Iris pigment epithelial cell (primary cell): ENCODE measurements at regions not wholly inside any gene's neighbourhood (a gene's known extent, or its start where the extent isn't known, plus 50 kb on each side); places are given as distances from the start of the nearest gene placed in this dataset.
A peak's percentile ranks its signal among the peaks of the same experiment; 100 is the strongest.

Source experiments
- DNase-seq: peaks from one replicate; pipeline ENCODE4 v3.0.0-alpha.2; 2011; ENCODE audit warnings: low read depth

DNA sequence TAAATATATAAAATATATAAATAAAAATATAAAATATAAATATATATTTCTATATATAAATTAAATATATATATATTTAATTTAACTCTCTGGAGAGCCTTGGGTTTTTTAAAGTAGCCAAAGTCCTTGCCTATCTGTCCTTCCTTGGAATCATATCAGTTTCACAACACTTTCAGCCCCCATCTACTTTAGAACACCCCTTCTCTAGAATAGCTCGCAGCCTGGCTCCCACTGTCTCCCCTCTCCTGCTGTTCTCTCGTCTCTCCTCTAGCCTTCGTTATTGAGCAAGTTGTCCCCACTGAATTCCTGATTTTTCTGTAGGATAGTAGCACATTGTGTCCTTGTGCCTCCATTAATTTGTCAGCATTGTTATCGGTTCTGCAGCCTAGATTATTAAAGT, 677.0 kb downstream of the RNF144A start:
- DNase-seq, result no peak

DNA sequence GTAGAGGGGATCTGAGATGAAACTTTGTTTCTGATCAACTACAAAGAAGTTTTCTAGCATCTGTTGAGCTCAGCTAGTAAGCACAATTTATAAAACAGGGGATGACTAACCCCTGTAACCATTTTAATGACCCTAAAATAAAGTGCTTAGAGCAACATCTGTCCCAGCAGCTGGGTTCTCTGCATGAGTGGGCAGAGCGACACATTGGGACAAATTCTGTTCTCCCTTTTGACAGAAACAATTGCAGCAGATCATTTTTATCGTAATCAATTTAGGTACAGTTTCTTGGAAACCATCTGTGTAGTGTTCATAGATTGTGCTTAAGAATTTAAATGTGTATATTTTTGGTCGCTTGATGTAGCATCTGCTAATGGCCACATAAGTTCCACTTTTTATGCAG, 678.0 kb downstream of the RNF144A start:
- no peak for DNase-seq

- no peak for DNase-seq
Observed at GRCh38 chr2:7598402-7598801, 681.2 kb downstream of the RNF144A start.

GRCh38 chr2:7599462-7600258, 682.4 kb downstream of the RNF144A start:
- DNase-seq, result no peak

DNA sequence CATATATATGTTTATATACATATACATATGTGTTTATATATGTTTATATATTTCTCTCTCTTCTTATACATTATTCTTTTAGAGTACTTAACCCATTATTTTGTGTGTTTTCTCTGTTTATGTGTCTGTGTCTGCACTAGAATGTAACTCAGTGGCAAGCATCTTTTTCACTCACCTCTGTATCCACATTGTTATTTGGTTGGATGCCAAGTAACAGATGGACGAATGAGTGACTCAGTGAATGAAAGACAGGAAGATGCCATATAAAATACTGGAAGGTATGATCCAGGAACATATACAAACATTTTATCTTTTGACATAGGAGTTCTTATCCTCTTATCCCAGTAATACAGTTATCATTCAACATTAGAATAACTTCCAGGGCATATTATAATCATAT, 684.8 kb downstream of the RNF144A start:
- no peak for DNase-seq

DNA sequence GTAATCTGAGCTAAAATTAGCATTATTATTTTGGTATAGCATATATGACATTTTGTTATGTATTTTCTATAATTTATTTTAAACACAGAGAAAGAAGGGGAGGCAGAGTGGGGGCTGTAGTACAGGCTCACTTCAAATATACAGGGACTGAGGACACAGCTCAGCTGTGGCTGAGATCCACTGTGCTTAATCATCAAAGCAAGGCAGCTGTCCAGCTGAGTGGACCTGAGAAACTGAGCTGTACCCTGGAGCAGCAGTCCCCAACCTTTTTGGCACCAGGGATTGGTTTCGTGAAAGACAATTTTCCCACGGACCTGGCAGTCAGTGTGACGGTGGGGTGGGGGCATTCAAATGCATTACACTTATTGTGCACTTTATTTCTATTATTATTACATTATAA, 687.2 kb downstream of the RNF144A start:
- no peak for DNase-seq

GRCh38 chr2:7607441-7608173, 690.4 kb downstream of the RNF144A start:
- no peak for DNase-seq

DNA sequence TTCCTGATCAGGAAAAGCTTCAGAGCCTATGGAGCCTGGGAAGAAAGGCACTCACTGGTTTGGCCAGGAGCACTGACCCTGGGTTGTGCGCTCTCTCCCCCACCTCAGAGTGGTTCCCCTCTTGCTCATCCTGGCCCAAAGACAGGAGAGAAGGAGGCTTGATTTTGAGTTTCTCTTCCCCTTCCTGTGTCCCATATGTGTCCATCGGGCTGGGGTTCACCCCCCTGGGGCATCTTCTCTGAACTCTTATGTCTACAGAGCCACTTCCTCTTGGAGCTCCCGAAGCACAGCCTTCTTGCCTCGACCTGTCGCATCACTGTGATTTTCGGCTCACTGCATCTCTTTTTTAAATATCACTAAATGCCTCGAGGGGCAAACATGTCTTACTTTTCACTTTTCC, 692.3 kb downstream of the RNF144A start:
- no peak for DNase-seq

GRCh38 chr2:7609974-7610373, 692.8 kb downstream of the RNF144A start:
- DNase-seq, result no peak

GRCh38 chr2:7611750-7612149, 694.5 kb downstream of the RNF144A start:
- no peak for DNase-seq

GRCh38 chr2:7612969-7613368, 695.8 kb downstream of the RNF144A start:
- DNase-seq, result peak; percentile 15

GRCh38 chr2:7613831-7614230, 696.6 kb downstream of the RNF144A start:
- DNase-seq, result no peak

DNA sequence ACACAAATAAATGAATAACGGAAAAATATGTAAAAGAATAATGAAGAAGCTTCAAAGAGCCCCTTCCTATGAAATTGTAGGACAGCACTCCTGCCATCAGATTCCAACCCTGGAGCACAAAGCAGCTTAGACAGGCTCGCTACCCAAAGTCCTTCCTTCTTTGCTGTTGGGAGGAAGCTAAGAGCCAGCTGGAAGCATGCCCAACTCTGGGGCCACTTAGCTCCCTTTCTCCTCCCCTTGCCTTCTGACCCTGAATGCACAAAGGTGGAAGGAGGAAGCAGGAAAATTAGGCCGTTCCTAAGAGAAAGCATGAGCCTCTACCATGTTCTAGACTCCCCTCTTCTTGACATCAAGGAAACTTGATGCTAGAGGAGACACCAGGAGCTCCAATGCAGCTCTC, 700.8 kb downstream of the RNF144A start:
- no peak for DNase-seq

DNA sequence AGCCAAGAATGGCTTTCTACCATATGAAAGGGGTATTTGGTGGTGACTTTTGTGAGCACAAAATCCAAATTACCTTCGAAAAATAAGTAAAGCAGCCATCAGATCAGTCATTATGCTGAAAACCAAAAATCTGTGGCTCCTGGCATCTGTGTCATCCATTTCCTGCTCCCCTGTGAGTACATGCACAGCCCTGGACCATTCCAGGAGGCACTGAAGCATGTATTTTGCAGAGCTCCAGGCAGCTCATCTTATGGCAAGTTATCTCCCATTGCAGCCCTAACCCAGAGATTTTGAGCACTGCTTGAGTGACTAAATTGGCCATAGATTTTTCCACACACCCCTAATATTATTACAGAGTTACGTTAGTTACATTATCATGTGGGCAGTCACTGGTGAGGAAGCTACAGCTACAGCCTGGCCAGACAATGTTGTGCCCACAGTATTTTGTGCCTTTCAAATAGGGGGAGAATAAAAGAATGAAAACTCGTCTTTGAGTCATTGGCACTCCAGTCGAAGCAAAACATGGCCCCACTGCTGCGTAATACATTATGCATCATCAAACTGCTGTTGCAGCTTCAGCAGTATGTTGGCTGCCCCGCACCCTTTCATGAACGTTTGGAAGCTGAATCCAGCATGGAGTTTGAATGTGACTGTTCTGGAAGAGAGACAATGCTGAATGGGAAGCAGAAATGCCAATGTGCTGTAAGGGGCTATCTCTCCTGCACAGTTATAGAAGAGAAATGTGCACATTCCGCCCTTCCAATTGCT, 702.2 kb downstream of the RNF144A start:
- no peak for DNase-seq

DNA sequence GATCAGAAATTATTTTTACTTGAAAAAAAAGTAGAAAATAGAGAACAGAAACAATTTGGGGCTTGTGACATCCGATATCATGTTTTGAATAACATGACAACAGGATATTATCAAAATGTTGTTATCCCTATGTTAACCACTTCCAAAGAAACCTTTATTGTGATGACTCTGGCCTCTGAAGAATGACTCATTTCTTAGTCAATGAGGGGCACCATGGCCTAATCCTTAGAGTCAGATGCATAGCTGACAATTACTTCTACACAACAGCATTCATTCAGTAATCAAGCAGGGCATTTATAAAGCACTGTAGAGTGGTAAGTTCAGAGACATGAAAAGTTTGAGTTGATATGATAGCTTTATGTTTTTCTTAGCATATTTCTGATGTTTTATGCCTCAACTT, 703.0 kb downstream of the RNF144A start:
- DNase-seq, result no peak

- DNase-seq, result no peak
Observed at GRCh38 chr2:7621018-7621814, 704.0 kb downstream of the RNF144A start.

DNA sequence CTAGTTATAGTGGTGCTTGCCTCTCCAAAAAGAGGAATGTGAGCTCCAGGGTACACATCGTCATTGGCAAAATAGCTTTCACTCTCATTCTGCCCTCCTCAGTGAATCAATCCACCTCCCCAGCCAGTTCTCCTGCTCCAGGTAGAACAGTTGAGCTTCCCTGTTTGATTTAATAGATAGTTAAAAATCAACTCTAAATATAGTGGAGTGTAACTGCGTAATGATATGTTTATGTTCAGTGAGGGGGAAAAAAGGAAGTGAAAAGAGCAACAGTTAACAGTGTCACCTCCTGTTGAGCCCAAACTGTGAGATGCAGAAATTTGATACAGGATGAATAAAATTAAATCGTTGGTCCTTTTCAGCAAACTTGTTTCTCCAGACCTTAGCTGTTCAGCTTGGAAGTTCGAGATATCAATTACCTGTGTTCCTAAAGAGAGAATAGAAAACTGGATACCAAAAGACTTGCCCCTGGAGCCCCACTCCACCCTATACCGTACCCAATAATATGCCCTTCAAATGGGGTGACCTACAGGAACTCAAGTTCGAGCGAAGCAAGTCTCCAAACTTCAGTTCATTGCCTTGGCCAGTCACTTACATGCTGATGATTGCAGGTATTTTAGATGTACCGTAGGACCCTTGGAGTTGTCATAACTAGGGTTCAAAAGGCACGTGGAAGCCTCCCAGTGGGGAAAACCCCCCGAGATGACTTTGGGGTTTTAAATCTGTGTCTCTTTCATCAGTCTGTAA, 708.4 kb downstream of the RNF144A start:
- DNase-seq, result no peak

DNA sequence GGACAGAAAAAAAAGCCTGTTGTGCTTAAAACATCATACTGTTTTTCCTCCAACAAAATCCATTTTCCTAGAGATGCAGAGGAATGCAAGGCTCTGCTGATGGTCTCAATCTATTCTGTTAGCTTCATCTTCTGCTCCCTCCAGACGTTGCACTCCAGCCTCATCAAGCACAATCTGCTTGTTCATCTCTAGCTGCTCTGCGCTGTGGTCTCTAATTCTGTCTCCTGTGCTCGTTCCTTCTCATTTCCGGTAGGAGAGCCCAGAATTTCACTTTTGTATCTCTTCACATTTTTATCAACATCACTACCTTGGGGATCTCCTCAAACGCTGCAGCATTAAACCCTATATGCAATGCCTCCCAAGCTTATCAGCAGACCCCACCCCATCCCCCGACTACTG, 708.9 kb downstream of the RNF144A start:
- no peak for DNase-seq

- DNase-seq, result no peak
Observed at GRCh38 chr2:7627583-7627982, 710.4 kb downstream of the RNF144A start.

GRCh38 chr2:7632420-7632819, 715.2 kb downstream of the RNF144A start:
- DNase-seq, result no peak

DNA sequence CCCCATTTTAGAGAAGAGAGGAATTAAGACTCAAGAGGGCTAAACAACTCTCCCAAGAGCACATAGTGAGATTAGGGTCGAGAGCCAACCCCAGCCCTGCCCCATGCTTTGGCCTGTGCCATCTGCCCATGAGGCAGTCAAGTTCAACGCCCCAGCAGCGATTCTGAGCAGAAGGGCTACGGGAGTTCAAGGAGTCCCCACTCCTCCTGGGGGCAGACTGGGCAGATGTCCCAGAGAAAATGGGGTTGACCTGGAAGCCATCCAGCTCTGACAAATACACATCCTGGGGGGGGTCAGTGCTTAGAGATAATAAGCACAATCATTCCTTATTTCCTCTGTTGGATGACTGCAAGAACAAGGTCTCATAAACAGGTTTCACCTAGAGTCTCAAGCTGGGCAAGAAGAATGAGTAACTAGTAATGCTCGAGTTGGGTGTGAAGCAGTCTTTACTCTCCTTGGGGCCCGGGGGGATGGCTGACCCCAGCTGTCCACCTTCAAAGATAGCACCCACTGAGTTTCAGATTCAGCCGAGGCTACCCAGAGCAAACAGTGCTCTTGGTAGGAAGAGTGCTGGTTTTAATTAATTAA, 716.4 kb downstream of the RNF144A start:
- DNase-seq, result no peak
